ENCODE measurements at regions not wholly inside any gene's neighbourhood (a gene's known extent, or its start where the extent isn't known, plus 50 kb on each side); places are given as distances from the start of the nearest gene placed in this dataset.

GRCh38 chr3:162487138-162487537, 990.5 kb downstream of the OTOL1 start:
- no peak for DNase-seq
- no peak overlapping the region for H3K4me3 ChIP-seq (ENCODE audit: low read depth in 2 of 2, low read length in 1 of 2)
- no peaks in the 10 kb centered on the region for H3K27me3 ChIP-seq (ENCODE audit: insufficient read depth)
- 79% methylated on average over 1 of the region's 1 CpG for WGBS (ENCODE audit: low lambda C conversion rate)
- TF ChIP-seq REST (IDR thresholded peaks at IDR 0.05; ENCODE audit: low read depth, low read length) (no peak), MAX (IDR thresholded peaks at IDR 0.05; ENCODE audit: low read depth) (no peak), MEF2A (IDR thresholded peaks at IDR 0.05; ENCODE audit: borderline replicate concordance, low read depth) (no peak), PBX3 (IDR thresholded peaks at IDR 0.05) (no peak), GATA2 (CRISPR knock-in tag; IDR thresholded peaks at IDR 0.05) (no peak), USF1 (IDR thresholded peaks at IDR 0.05; ENCODE audit: borderline replicate concordance, low read depth) (no peak), CTCF (IDR thresholded peaks at IDR 0.05) (no peak), RXRA (IDR thresholded peaks at IDR 0.05; ENCODE audit: borderline replicate concordance, low read depth) (no peak), TCF12 (IDR thresholded peaks at IDR 0.05) (no peak), USF2 (IDR thresholded peaks at IDR 0.05; ENCODE audit: borderline replicate concordance, low read depth, low read length) (no peak), MXI1 (IDR thresholded peaks at IDR 0.05; ENCODE audit: low read depth, low read length) (no peak), JUND (IDR thresholded peaks at IDR 0.05) (no peak), EZH2phosphoT487 (IDR thresholded peaks at IDR 0.05; ENCODE audit: borderline replicate concordance, low read depth) (no peak), FOSL2 (IDR thresholded peaks at IDR 0.05; ENCODE audit: borderline replicate concordance, low read depth) (no peak), ZBTB33 (IDR thresholded peaks at IDR 0.05; ENCODE audit: borderline replicate concordance, low read depth) (no peak)
- no peaks in the 10 kb centered on the region for H3K9me3 ChIP-seq
- no peak overlapping the region for H2AFZ ChIP-seq (ENCODE audit: low read depth)
- no peak overlapping the region for H3K4me2 ChIP-seq
- peaks cover 0 to 4% of the 10 kb centered on the region in 2 experiments; a peak in 2 of 4 replicates for H3K4me1 ChIP-seq (ENCODE audit: control insufficient read depth in 1 of 2, insufficient read depth in 2 of 2, low read depth in 1 of 2, low read length in 1 of 2)
- no peak overlapping the region for H3K9ac ChIP-seq
- H3F3A ChIP-seq (replicated peaks; ENCODE audit: insufficient read depth) = no peaks in the 10 kb centered on the region
- H3K27ac ChIP-seq (ENCODE audit: low read depth in 2 of 2, low read length in 1 of 2) = no peak overlapping the region
- POLR2A ChIA-PET = no interaction called here
- no peaks in the 10 kb centered on the region for H3K9me2 ChIP-seq
- H4K20me1 ChIP-seq (ENCODE audit: insufficient read depth) = no peaks in the 10 kb centered on the region
- no peaks in the 10 kb centered on the region for H3K79me2 ChIP-seq (ENCODE audit: insufficient read depth)
- H3K36me3 ChIP-seq (replicated peaks in 1 of 2; ENCODE audit: control insufficient read depth in 1 of 2, insufficient read depth in 2 of 2, low read length in 1 of 2) = no peaks in the 10 kb centered on the region
- CTCF ChIA-PET = no interaction called here
